HepG2 (cell line): ENCODE measurements at regions not wholly inside any gene's neighbourhood (a gene's known extent, or its start where the extent isn't known, plus 50 kb on each side); places are given as distances from the start of the nearest gene placed in this dataset.

Experiments
- ATAC-seq: fragments of 200-7000 bp; cut with Tn5 transposase; 3 replicates; pipeline ENCODE4 v1.9.1; 2020; ENCODE audit warnings: mild to moderate bottlenecking, moderate library complexity
- BruUV-seq: library from RNA; stranded (reverse); fragments of 400-500 nt; replicated peaks from 2 replicates; lab custom pipeline; 2021; lab: Mats Ljungman, UMichigan
- CTCF ChIA-PET: fragments of 300-600 bp; formaldehyde crosslinking; extraction: SDS; loops from one replicate; lab custom pipeline; 2021; ENCODE audit warnings: low total read pairs, inconsistent platforms, low intra/inter-chr PET ratio; lab: Yijun Ruan, JAX
- POLR2A ChIA-PET: fragments of 350-600 bp; sonication (Branson Sonifier 250); formaldehyde crosslinking; loops from one replicate; lab custom pipeline; 2020; ENCODE audit warnings: antibody characterized with exemption, inconsistent platforms; lab: Yijun Ruan, JAX
- DNase-seq: peaks from one replicate; pipeline ENCODE4 v3.0.0-alpha.2; 2015; ENCODE audit warnings: low spot score
- FAIRE-seq: peaks from 3 replicates; lab custom pipeline; 2011; peaks lifted over from hg19 to GRCh38; lab: Jason Lieb, UNC
- H2AFZ ChIP-seq: one replicate; pipeline ENCODE4 v1.6.1; 2011; ENCODE audit warnings: low read length, inconsistent platforms
- H3K27ac ChIP-seq: fragments of 300-600 bp; 3 replicates; pipeline ENCODE4 v1.8.0; 2011; ENCODE audit warnings: mixed run types, mild to moderate bottlenecking, mixed read lengths, low read length, inconsistent platforms; ENCODE audit not compliant: insufficient read depth; ENCODE audit errors: extremely low read length
- H3K27me3 ChIP-seq, 2 experiments: fragments of 200-600 bp in 1 of 2; 2 replicates in 1 of 2; 3 replicates in 1 of 2; pipeline versions ENCODE4 v1.6.0 to v1.8.0; 2011; ENCODE audit warnings: low read length in 2 of 2, mild to moderate bottlenecking in 2 of 2, moderate library complexity in 2 of 2, inconsistent platforms in 1 of 2; ENCODE audit not compliant: insufficient read depth in 2 of 2, control insufficient read depth in 1 of 2
- H3K36me3 ChIP-seq, 2 experiments: fragments of 200-600 bp in 1 of 2; replicated peaks in 1 of 2; 2 replicates in 1 of 2; 3 replicates in 1 of 2; pipeline versions ENCODE4 v1.5.1 to v1.8.0; 2011; ENCODE audit warnings: low read length in 2 of 2, inconsistent platforms in 1 of 2; ENCODE audit not compliant: insufficient read depth in 2 of 2, control insufficient read depth in 1 of 2
- H3K4me1 ChIP-seq: 2 replicates; pipeline ENCODE4 v1.5.1; 2012; ENCODE audit warnings: low read length, inconsistent platforms; ENCODE audit not compliant: insufficient read depth
- H3K4me2 ChIP-seq: 2 replicates; pipeline ENCODE4 v1.6.0; 2011; ENCODE audit warnings: low read depth, low read length, inconsistent platforms
- H3K4me3 ChIP-seq, 3 experiments: fragments of 200-600 bp in 1 of 3; sonication (generic), shearing (Covaris generic) in 1 of 3; replicated peaks in 1 of 3; 2 replicates each; pipeline ENCODE4 v1.5.1; 2011 to 2016; ENCODE audit warnings: low read length in 3 of 3, inconsistent platforms in 2 of 3, low read depth in 2 of 3, mild to moderate bottlenecking in 2 of 3, control low read depth in 1 of 3, mixed read lengths in 1 of 3; ENCODE audit not compliant: insufficient read depth in 1 of 3
- H3K79me2 ChIP-seq: one replicate; pipeline ENCODE4 v1.6.1; 2011; ENCODE audit warnings: low read length, inconsistent platforms; ENCODE audit not compliant: insufficient read depth
- H3K9ac ChIP-seq: 2 replicates; pipeline ENCODE4 v1.6.0; 2011; ENCODE audit warnings: mild to moderate bottlenecking, low read depth, low read length, inconsistent platforms; ENCODE audit not compliant: insufficient read depth
- H3K9me3 ChIP-seq: 2 replicates; pipeline ENCODE4 v1.5.1; 2012; ENCODE audit warnings: mild to moderate bottlenecking, low read length
- H4K20me1 ChIP-seq: 2 replicates; pipeline ENCODE4 v1.6.0; 2011; ENCODE audit warnings: inconsistent platforms, mild to moderate bottlenecking, low read length, moderate library complexity; ENCODE audit not compliant: insufficient read depth
- NFKBIZ ChIP-seq: IDR thresholded peaks from 2 replicates; pipeline ENCODE4 v1.6.1; 2018; ENCODE audit warnings: missing genetic modification reagents, missing compliant biosample characterization
- RORA ChIP-seq: sonication (generic); formaldehyde crosslinking; IDR thresholded peaks from 2 replicates; pipeline ENCODE4 v1.5.0; 2020; ENCODE audit warnings: mild to moderate bottlenecking, missing genetic modification reagents, moderate library complexity
- TBX3 ChIP-seq: fragments of 450-650 bp; IDR thresholded peaks from 2 replicates; pipeline ENCODE4 v1.6.1; 2017; ENCODE audit warnings: antibody characterized with exemption, mild to moderate bottlenecking, inconsistent platforms, borderline replicate concordance
- ZBTB37 ChIP-seq: sonication (generic); formaldehyde crosslinking; IDR thresholded peaks from 2 replicates; pipeline ENCODE4 v1.4.0; 2020; ENCODE audit warnings: mild to moderate bottlenecking, missing genetic modification reagents
- ZBTB43 ChIP-seq: sonication (generic); formaldehyde crosslinking; conservative IDR thresholded peaks from 2 replicates; pipeline ENCODE4 v1.4.0; 2020; ENCODE audit warnings: missing genetic modification reagents
- ZNF136 ChIP-seq: sonication (generic); formaldehyde crosslinking; IDR thresholded peaks from 2 replicates; pipeline ENCODE4 v1.8.1; 2022; ENCODE audit warnings: low read depth, mild to moderate bottlenecking, moderate library complexity, missing genetic modification reagents
- ZNF468 ChIP-seq: sonication (generic); formaldehyde crosslinking; IDR thresholded peaks from 2 replicates; pipeline ENCODE4 v1.8.0; 2022; ENCODE audit warnings: mild to moderate bottlenecking, moderate library complexity, missing genetic modification reagents
- ZNF639 ChIP-seq: conservative IDR thresholded peaks from 2 replicates; pipeline ENCODE4 v1.6.1; 2018; ENCODE audit warnings: missing genetic modification reagents
- ZNF816 ChIP-seq: sonication (generic); formaldehyde crosslinking; IDR thresholded peaks from 2 replicates; pipeline ENCODE4 v1.8.0; 2022; ENCODE audit warnings: missing genetic modification reagents, mild to moderate bottlenecking, borderline replicate concordance
- WGBS: methylation state at CpG from one replicate; pipeline ENCODE4 v1.1.6; 2017; ENCODE audit warnings: low lambda C conversion rate; 5-methylcytosine and 5-hydroxymethylcytosine counted together
- in situ Hi-C: cut with HindIII; loops from 2 replicates; pipeline ENCODE4 v1.10.0; 2017; ENCODE audit warnings: low pct_unique_long_range_greater_than_20kb; ENCODE audit not compliant: extremely low pct_ligation_motif_present
- intact Hi-C: fragments of 100-400 bp; cut with micrococcal nuclease; formaldehyde crosslinking; loops from one replicate; pipeline ENCODE4 v1.10.0; 2022; ENCODE audit not compliant: unreplicated experiment

DNA sequence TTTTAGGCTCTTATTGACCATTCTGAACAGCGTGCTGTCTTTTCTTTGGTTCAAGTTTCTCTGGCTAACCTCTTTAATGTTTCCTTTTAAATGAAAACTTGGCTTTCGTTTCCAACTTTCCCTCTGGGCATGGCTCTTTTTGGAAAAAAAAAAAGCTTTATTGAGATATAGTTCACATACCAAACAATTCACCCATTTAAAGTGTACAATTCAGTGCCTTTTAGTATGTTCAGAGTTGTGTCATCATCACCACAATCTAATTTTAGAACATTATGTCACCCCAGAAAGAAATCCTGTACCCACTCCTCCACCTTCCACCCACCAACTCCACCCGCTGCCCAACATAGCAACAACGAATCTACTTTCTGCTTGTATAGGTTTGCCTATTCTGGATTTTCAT is 322.4 kb downstream of the ADCYAP1 start (continued):
- no peak for TF ChIP-seq ZBTB43 (CRISPR knock-in tag)

DNA sequence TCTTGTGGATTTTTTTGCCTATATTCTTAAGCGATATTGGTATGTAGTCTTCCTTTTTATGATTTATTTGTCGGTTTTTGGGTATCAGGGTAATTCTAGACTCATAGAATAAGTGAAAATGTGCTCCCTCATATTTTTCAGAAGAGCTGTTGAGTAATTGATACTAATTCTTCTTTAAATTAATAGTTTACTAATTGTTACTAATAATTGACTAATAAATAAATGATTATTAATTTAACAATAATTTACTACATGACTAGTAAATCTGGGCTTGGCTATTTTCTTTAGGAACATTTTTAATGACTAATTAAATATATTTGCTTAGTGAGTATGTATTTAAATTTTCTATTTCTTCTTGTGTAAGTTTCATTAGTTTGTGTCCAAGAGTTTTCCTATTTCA is 325.0 kb downstream of the ADCYAP1 start:
- no peaks in the 10 kb centered on the region for H3K36me3 ChIP-seq
- H2AFZ ChIP-seq, result no peak overlapping the region
- no peak overlapping the region for H3K4me3 ChIP-seq
- H3K79me2 ChIP-seq, result no peaks in the 10 kb centered on the region
- peaks cover 37% of the 10 kb centered on the region for H3K9me3 ChIP-seq
- in situ Hi-C loops, result no loop called here
- DNase-seq, result no peak
- no peaks in the 10 kb centered on the region for H3K27me3 ChIP-seq
- no peak for FAIRE-seq
- no peak overlapping the region for H3K9ac ChIP-seq
- no peaks in the 10 kb centered on the region for H3K4me1 ChIP-seq
- H4K20me1 ChIP-seq, result no peaks in the 10 kb centered on the region
- no peak for ATAC-seq
- CTCF ChIA-PET, result no interaction called here
- intact Hi-C loops, result no loop called here
- no TSS peak for BruUV-seq
- WGBS, result 0% methylated on average over 2 of the region's 2 CpGs
- POLR2A ChIA-PET, result no interaction called here
- no peak overlapping the region for H3K27ac ChIP-seq
- H3K4me2 ChIP-seq, result no peak overlapping the region
- no peak for TF ChIP-seq ZNF639
- no peak for TF ChIP-seq RORA (CRISPR knock-in tag)

GRCh38 chr18:1232867-1233266 is 328.2 kb downstream of the ADCYAP1 start:
- H2AFZ ChIP-seq, result no peak overlapping the region
- no peak for ATAC-seq
- H3K4me2 ChIP-seq, result no peak overlapping the region
- H3K9ac ChIP-seq, result no peak overlapping the region
- no peak overlapping the region for H3K27ac ChIP-seq
- no peaks in the 10 kb centered on the region for H3K36me3 ChIP-seq
- no peak for DNase-seq
- in situ Hi-C loops (no loop called here), intact Hi-C loops (no loop called here)
- no peak overlapping the region for H3K4me3 ChIP-seq
- CTCF ChIA-PET, result no interaction called here
- no peak for FAIRE-seq
- H4K20me1 ChIP-seq, result no peaks in the 10 kb centered on the region
- no peaks in the 10 kb centered on the region for H3K4me1 ChIP-seq
- H3K9me3 ChIP-seq, result peaks cover 43% of the 10 kb centered on the region
- H3K27me3 ChIP-seq, result no peaks in the 10 kb centered on the region; a peak in 1 of 5 replicates
- POLR2A ChIA-PET, result no interaction called here
- no peaks in the 10 kb centered on the region for H3K79me2 ChIP-seq
- no peak for TF ChIP-seq ZNF136 (CRISPR knock-in tag)
- TF ChIP-seq TBX3, result no peak
- TF ChIP-seq NFKBIZ, result no peak
- TF ChIP-seq ZNF468 (CRISPR knock-in tag), result no peak
- no peak for TF ChIP-seq ZBTB37 (CRISPR knock-in tag)
- no peak for TF ChIP-seq ZNF816
- no TSS peak for BruUV-seq
